Brain microvascular endothelial cell (primary cell): ENCODE measurements at regions not wholly inside any gene's neighbourhood (a gene's known extent, or its start where the extent isn't known, plus 50 kb on each side); places are given as distances from the start of the nearest gene placed in this dataset.

ENCODE experiments used
- DNase-seq: peaks from one replicate; pipeline ENCODE4 v3.0.0-alpha.2; 2020
- H3K27ac ChIP-seq: fragments of 250-450 bp; sonication (Bioruptor Pico); 2 replicates; pipeline ENCODE4 v1.5.1; 2020; ENCODE audit warnings: mild to moderate bottlenecking, moderate library complexity
- H3K27me3 ChIP-seq: fragments of 250-450 bp; sonication (Bioruptor Pico); replicated peaks from 2 replicates; pipeline ENCODE4 v1.5.1; 2020; ENCODE audit warnings: mild to moderate bottlenecking
- H3K36me3 ChIP-seq: fragments of 250-450 bp; sonication (Bioruptor Pico); replicated peaks from 2 replicates; pipeline ENCODE4 v1.5.1; 2020; ENCODE audit warnings: mild to moderate bottlenecking
- H3K4me3 ChIP-seq: 2 replicates; pipeline ENCODE4 v1.5.1; 2011; ENCODE audit warnings: low read depth, mild to moderate bottlenecking, control low read depth, low read length, moderate library complexity
- in situ Hi-C: cut with HindIII; loops from 2 replicates; pipeline ENCODE4 v1.10.0; 2017; ENCODE audit warnings: low sequenced_read_pairs, low pct_ligation_motif_present
- TF ChIP-seq, protein P1 (sequence below): IDR thresholded peaks from 2 replicates; pipeline ENCODE4 v1.5.1; 2011; ENCODE audit warnings: low read depth, mild to moderate bottlenecking, moderate library complexity, low read length, control low read depth, inconsistent platforms; ENCODE audit errors: missing control alignments

DNA sequence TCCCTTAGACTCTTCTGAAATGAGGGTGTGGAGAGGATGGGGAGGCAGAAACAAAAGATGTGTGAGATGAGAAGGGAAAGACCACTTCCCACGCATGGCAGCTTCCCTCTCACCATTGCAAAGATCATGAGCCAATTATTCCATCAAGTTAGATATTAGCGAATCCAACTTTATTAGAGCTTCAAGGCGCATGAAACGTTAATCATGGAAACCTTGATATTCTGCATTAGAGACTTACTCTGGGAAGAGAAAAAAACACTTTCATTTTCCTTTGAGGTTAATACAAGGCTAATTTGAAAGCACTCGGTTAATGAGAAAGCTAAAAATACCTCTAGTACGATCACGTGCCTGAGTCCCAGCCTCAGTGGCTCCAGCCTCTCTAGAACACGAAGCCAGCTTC, 220.6 kb upstream of the RPL38 start:
- Histone ChIP-seq H3K4me3 (no peak overlapping the region), H3K27ac (no peak overlapping the region), H3K27me3 (no peaks in the 10 kb centered on the region), H3K36me3 (no peaks in the 10 kb centered on the region)
- DNase-seq = no peak
- TF ChIP-seq, protein P1, sequence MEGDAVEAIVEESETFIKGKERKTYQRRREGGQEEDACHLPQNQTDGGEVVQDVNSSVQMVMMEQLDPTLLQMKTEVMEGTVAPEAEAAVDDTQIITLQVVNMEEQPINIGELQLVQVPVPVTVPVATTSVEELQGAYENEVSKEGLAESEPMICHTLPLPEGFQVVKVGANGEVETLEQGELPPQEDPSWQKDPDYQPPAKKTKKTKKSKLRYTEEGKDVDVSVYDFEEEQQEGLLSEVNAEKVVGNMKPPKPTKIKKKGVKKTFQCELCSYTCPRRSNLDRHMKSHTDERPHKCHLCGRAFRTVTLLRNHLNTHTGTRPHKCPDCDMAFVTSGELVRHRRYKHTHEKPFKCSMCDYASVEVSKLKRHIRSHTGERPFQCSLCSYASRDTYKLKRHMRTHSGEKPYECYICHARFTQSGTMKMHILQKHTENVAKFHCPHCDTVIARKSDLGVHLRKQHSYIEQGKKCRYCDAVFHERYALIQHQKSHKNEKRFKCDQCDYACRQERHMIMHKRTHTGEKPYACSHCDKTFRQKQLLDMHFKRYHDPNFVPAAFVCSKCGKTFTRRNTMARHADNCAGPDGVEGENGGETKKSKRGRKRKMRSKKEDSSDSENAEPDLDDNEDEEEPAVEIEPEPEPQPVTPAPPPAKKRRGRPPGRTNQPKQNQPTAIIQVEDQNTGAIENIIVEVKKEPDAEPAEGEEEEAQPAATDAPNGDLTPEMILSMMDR = no peak
- in situ Hi-C loops = no loop called here

DNA sequence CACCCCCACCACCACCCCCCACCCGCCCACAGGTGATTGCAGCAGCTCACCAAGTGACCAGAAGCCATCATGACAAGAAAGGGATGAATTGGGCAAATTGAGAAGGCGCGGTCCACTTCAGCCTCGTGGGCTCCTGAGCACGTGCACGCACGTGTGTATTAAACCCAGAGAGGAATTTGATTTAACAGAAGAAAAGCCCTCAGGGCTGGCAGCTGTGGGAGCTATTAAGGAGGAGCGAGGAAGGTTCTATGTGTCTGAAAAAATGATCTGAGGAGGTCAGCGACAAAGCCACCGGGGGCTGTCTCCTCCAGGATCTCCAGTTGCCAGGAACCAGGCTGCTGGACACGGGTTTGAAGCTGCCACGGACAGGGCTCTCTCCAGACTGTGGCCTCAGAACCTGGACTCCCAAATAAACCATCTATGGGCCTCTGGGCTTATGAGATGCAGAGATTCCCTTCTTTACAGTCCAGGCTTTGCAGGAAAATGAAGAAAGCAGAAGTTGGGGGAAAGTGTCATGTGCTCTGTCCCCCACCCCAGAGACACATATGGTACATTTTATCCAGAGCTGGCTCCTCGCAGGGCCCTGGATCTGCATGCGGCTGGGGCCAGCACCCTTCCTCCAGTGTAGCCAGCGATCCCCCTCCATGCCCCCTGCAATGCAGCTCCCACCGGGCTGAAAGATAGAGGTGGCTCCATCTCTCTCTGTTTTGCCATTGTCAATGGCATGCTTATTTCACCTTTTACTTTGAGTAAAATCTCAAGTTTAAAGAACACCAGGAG, 219.7 kb upstream of the RPL38 start:
- no peak for DNase-seq
- no peak overlapping the region for H3K4me3 ChIP-seq
- in situ Hi-C loops = no loop called here
- no peaks in the 10 kb centered on the region for H3K36me3 ChIP-seq
- no peaks in the 10 kb centered on the region for H3K27me3 ChIP-seq
- H3K27ac ChIP-seq = no peak overlapping the region
- TF ChIP-seq, protein P1 = no peak

DNA sequence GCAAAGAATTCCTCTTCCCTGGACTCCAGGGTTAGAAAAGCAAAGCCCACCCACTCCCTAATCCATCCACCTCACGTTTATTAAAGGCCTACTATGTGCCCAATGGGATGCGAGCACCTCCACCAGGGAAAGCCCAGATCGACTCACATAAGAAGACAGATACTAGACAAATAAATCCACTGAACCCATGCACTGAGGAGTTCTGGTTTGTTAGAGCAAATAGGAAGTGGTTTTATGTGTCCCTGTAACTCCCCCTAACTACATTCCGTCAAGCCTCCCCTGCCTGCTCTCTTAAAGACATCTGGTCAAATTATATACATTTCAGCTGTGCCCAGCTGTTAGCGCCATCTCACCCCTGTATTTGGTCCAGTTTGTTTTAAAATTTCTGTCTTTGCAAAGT, 218.5 kb upstream of the RPL38 start:
- no peak overlapping the region for H3K4me3 ChIP-seq
- in situ Hi-C loops = no loop called here
- H3K27me3 ChIP-seq = no peaks in the 10 kb centered on the region
- no peaks in the 10 kb centered on the region for H3K36me3 ChIP-seq
- H3K27ac ChIP-seq = no peak overlapping the region
- TF ChIP-seq, protein P1 = no peak
- DNase-seq = no peak

DNA sequence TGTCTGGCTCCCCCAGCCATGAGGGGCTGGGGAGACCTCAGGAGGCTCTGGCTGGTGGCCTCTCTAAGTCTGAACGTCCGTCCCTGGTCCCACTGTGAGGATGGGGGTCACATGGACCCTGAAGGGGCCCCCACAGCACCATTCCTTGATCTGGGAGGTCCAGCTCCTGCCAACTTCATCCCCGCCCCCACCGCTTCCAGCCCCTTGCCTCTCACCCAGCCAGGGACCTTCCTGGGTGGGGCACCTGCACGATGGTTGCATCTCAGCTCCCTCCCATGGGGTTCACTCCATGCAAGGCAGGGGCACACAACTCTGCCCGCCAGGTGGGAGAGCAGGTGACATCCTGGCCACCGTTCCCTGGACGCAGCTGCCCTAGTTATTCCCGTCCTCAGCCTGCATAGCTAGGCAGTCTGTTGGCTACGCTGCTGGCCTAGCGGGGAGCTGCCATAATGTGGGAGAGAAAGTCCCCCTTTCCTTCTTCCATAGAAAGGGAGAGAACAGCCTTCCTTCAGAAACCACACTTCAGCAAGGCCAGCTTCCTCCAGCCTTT, 217.9 kb upstream of the RPL38 start:
- in situ Hi-C loops = no loop called here
- H3K27ac ChIP-seq = no peak overlapping the region
- TF ChIP-seq, protein P1 = no peak
- no peaks in the 10 kb centered on the region for H3K36me3 ChIP-seq
- H3K4me3 ChIP-seq = no peak overlapping the region
- no peaks in the 10 kb centered on the region for H3K27me3 ChIP-seq
- no peak for DNase-seq

DNA sequence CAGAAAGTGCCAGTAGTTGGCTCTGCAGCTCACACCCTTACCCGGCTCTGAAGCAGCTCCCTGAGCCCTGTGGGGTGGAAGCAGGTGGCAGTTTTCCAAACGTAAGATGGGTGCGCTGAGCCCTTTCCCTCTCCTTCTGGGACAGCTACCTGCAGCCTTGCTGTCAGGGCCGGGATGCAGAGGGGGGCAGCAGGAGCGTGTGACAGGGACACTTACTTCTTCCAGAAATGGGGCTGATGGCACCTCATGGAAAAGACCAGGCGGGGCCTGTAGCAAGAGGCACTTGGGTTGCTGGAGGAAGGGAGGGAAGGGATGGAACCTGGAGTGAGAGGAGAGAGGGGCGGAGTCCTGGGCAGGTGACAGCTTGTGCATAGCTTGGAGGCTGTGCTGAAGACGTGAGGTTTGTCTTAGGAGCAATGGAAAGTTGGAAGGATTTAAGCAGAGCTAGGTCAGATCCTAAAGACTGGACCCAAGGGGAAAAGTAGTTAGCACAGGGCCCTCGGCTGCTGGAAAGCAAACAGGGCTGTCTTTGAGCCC, 216.8 kb upstream of the RPL38 start:
- no peak overlapping the region for H3K27ac ChIP-seq
- in situ Hi-C loops = no loop called here
- no peak for DNase-seq
- H3K27me3 ChIP-seq = no peaks in the 10 kb centered on the region
- TF ChIP-seq, protein P1 = no peak
- no peaks in the 10 kb centered on the region for H3K36me3 ChIP-seq
- H3K4me3 ChIP-seq = no peak overlapping the region
